MCF 10A (cell line): ENCODE measurements at regions not wholly inside any gene's neighbourhood (a gene's known extent, or its start where the extent isn't known, plus 50 kb on each side); places are given as distances from the start of the nearest gene placed in this dataset.
A peak's percentile ranks its signal among the peaks of the same experiment; 100 is the strongest.

Experiments
- BruUV-seq: library from RNA; stranded (reverse); fragments of 400-500 nt; replicated peaks from 2 replicates; lab custom pipeline; 2021; lab: Mats Ljungman, UMichigan
- CTCF ChIA-PET: fragments of 300-600 bp; sonication (Branson Sonifier 250); formaldehyde crosslinking; extraction: SDS; loops from one replicate; lab custom pipeline; 2021; ENCODE audit warnings: antibody characterized with exemption, inconsistent platforms; lab: Yijun Ruan, JAX
- POLR2A ChIA-PET: fragments of 300-600, 350-650 bp; sonication (Branson Sonifier 250); formaldehyde crosslinking; extraction: SDS; loops from one replicate; lab custom pipeline; 2020; ENCODE audit warnings: antibody characterized with exemption, inconsistent platforms; lab: Yijun Ruan, JAX
- DNase-seq: peaks from one replicate; pipeline ENCODE4 v3.0.0-alpha.2; 2018; ENCODE audit not compliant: unreplicated experiment
- H3K27ac Mint-ChIP-seq: one replicate; pipeline ENCODE4 v1.8.0; 2022; ENCODE audit warnings: mild to moderate bottlenecking, low read depth, mixed read lengths; ENCODE audit not compliant: unreplicated experiment
- H3K27me3 Mint-ChIP-seq: one replicate; pipeline ENCODE4 v1.8.0; 2022; ENCODE audit warnings: mixed read lengths; ENCODE audit not compliant: insufficient read depth, unreplicated experiment
- H3K36me3 Mint-ChIP-seq: one replicate; pipeline ENCODE4 v1.8.0; 2022; ENCODE audit warnings: mild to moderate bottlenecking, moderate library complexity, mixed read lengths; ENCODE audit not compliant: insufficient read depth, unreplicated experiment
- H3K4me1 Mint-ChIP-seq: one replicate; pipeline ENCODE4 v1.8.0; 2022; ENCODE audit warnings: mixed read lengths; ENCODE audit not compliant: insufficient read depth, unreplicated experiment
- H3K4me3 Mint-ChIP-seq: one replicate; pipeline ENCODE4 v1.8.0; 2022; ENCODE audit warnings: mild to moderate bottlenecking, moderate library complexity, mixed read lengths; ENCODE audit not compliant: unreplicated experiment
- H3K9me3 Mint-ChIP-seq: one replicate; pipeline ENCODE4 v1.8.0; 2022; ENCODE audit warnings: mixed read lengths; ENCODE audit not compliant: unreplicated experiment
- CTCF ChIP-seq: fragments of 200-600 bp; IDR thresholded peaks from one replicate; pipeline ENCODE4 v1.8.0; 2022; ENCODE audit warnings: antibody characterized with exemption, mild to moderate bottlenecking; ENCODE audit not compliant: unreplicated experiment
- intact Hi-C: fragments of 100-400 bp; cut with micrococcal nuclease; formaldehyde crosslinking; loops from 2 replicates; pipeline ENCODE4 v1.14.1; 2022

GRCh38 chr21:45341779-45342178, 54.1 kb upstream of the POFUT2 start:
- Mint-ChIP-seq H3K4me3 (no peak overlapping the region), H3K36me3 (peaks cover 5% of the 10 kb centered on the region), H3K9me3 (peaks cover 8% of the 10 kb centered on the region), H3K4me1 (peaks cover 9% of the 10 kb centered on the region), H3K27ac (no peak overlapping the region), H3K27me3 (no peaks in the 10 kb centered on the region)
- peak; percentile 77 for DNase-seq
- intact Hi-C loops = no loop called here
- CTCF ChIA-PET = no interaction called here
- POLR2A ChIA-PET = interaction anchor here (0.6 to 1.0 kb wide), 3 partner anchors 12 to 49 kb away, joined by 3 read pairs; no protein-coding TSS in a partner anchor
- TF ChIP-seq CTCF = no peak
- BruUV-seq = no TSS peak

- POLR2A ChIA-PET = no interaction called here
- BruUV-seq = no TSS peak
- Mint-ChIP-seq H3K36me3 (peaks cover 5% of the 10 kb centered on the region), H3K4me1 (peaks cover 9% of the 10 kb centered on the region), H3K27me3 (no peaks in the 10 kb centered on the region), H3K27ac (no peak overlapping the region), H3K4me3 (no peak overlapping the region), H3K9me3 (peaks cover 8% of the 10 kb centered on the region)
- intact Hi-C loops = no loop called here
- CTCF ChIA-PET = interaction anchor here (0.6 kb wide), 1 partner anchor 95 kb away, joined by 4 read pairs; no protein-coding TSS in a partner anchor
- no peak for TF ChIP-seq CTCF
- no peak for DNase-seq
Observed at GRCh38 chr21:45343891-45344290, 56.2 kb upstream of the POFUT2 start.

GRCh38 chr21:45344576-45344975, 56.9 kb upstream of the POFUT2 start:
- TF ChIP-seq CTCF = no peak
- Mint-ChIP-seq H3K4me1 (peaks cover 9% of the 10 kb centered on the region), H3K9me3 (peaks cover 8% of the 10 kb centered on the region), H3K36me3 (peaks cover 5% of the 10 kb centered on the region), H3K27ac (no peak overlapping the region), H3K4me3 (no peak overlapping the region), H3K27me3 (no peaks in the 10 kb centered on the region)
- POLR2A ChIA-PET = no interaction called here
- CTCF ChIA-PET = interaction anchor here (0.7 kb wide), 1 partner anchor 11 kb away, joined by 3 read pairs; no protein-coding TSS in a partner anchor
- DNase-seq = no peak
- intact Hi-C loops = no loop called here
- BruUV-seq = no TSS peak

GRCh38 chr21:45347048-45347711, 57.8 kb upstream of the COL18A1 start:
- no peak for DNase-seq
- H3K27ac Mint-ChIP-seq = no peak overlapping the region
- ChIA-PET POLR2A (no interaction called here), CTCF (no interaction called here)
- no peaks in the 10 kb centered on the region for H3K4me1 Mint-ChIP-seq
- BruUV-seq = no TSS peak
- H3K4me3 Mint-ChIP-seq = no peak overlapping the region
- TF ChIP-seq CTCF = no peak
- H3K27me3 Mint-ChIP-seq = no peaks in the 10 kb centered on the region
- H3K9me3 Mint-ChIP-seq = no peaks in the 10 kb centered on the region
- peaks cover 5% of the 10 kb centered on the region for H3K36me3 Mint-ChIP-seq
- intact Hi-C loops = no loop called here
